HG03342 (cell line): ENCODE measurements at regions not wholly inside any gene's neighbourhood (a gene's known extent, or its start where the extent isn't known, plus 50 kb on each side); places are given as distances from the start of the nearest gene placed in this dataset.

Experiments used
- ATAC-seq: cut with Tn5 transposase; IDR thresholded peaks from one replicate; pipeline ENCODE4 v1.9.1; 2021; ENCODE audit warnings: mild to moderate bottlenecking, moderate library complexity; ENCODE audit not compliant: unreplicated experiment

- ATAC-seq, result no peak
These were observed 371.6 kb downstream of the EIPR1 start for GRCh38 chr2:3005859-3006501.

GRCh38 chr2:3001615-3002560, 375.7 kb downstream of the EIPR1 start:
- ATAC-seq, result no peak

- ATAC-seq, result no peak
These were observed 376.6 kb downstream of the EIPR1 start for GRCh38 chr2:3000968-3001367.

- no peak for ATAC-seq
These were observed 377.5 kb downstream of the EIPR1 start for GRCh38 chr2:3000125-3000524.

GRCh38 chr2:2998971-2999370, 378.6 kb downstream of the EIPR1 start:
- no peak for ATAC-seq

- no peak for ATAC-seq
These were observed 384.4 kb downstream of the EIPR1 start for GRCh38 chr2:2993172-2993692.

GRCh38 chr2:2992634-2993033, 385.0 kb downstream of the EIPR1 start:
- no peak for ATAC-seq

- no peak for ATAC-seq
These were observed 392.6 kb downstream of the EIPR1 start for GRCh38 chr2:2985020-2985419.

- no peak for ATAC-seq
These were observed 396.6 kb downstream of the EIPR1 start for GRCh38 chr2:2981000-2981399.

- ATAC-seq, result no peak
These were observed 402.6 kb downstream of the EIPR1 start for GRCh38 chr2:2974982-2975381.

- no peak for ATAC-seq
These were observed 417.0 kb downstream of the EIPR1 start for GRCh38 chr2:2960441-2961133.

- ATAC-seq, result no peak
These were observed 427.1 kb downstream of the EIPR1 start for GRCh38 chr2:2950403-2950952.

- no peak for ATAC-seq
These were observed 430.2 kb downstream of the EIPR1 start for GRCh38 chr2:2947406-2947805.

- ATAC-seq, result no peak
These were observed 434.7 kb downstream of the EIPR1 start for GRCh38 chr2:2942906-2943305.

GRCh38 chr2:2942225-2942624, 435.4 kb downstream of the EIPR1 start:
- ATAC-seq, result no peak

- no peak for ATAC-seq
These were observed 436.4 kb downstream of the EIPR1 start for GRCh38 chr2:2941205-2941604.

- no peak for ATAC-seq
These were observed 436.9 kb downstream of the EIPR1 start for GRCh38 chr2:2940702-2941101.

- ATAC-seq, result no peak
These were observed 437.6 kb downstream of the EIPR1 start for GRCh38 chr2:2940061-2940460.

GRCh38 chr2:2939078-2939795, 438.4 kb downstream of the EIPR1 start:
- ATAC-seq, result no peak

GRCh38 chr2:2938481-2938880, 439.1 kb downstream of the EIPR1 start:
- no peak for ATAC-seq
